H1 (cell line): ENCODE measurements at regions not wholly inside any gene's neighbourhood (a gene's known extent, or its start where the extent isn't known, plus 50 kb on each side); places are given as distances from the start of the nearest gene placed in this dataset.

Experiments
- KDM1A ChIP-seq: fragments of 200-600, 300-600 bp; sonication (generic); IDR thresholded peaks from 2 replicates; pipeline ENCODE4 v1.7.1; 2016; ENCODE audit warnings: mild to moderate bottlenecking, low read length, borderline replicate concordance
- MAFK ChIP-seq: IDR thresholded peaks from 2 replicates; pipeline ENCODE4 v1.6.1; 2012; ENCODE audit warnings: low read depth, mild to moderate bottlenecking, improper control_type of control experiment, low read length
- POLR2AphosphoS5 ChIP-seq: IDR thresholded peaks from 2 replicates; pipeline ENCODE4 v1.6.1; 2011; ENCODE audit warnings: low read depth, low read length
- RAD21 ChIP-seq, 2 experiments: IDR thresholded peaks in 1 of 2; conservative IDR thresholded peaks in 1 of 2; 2 replicates each; pipeline ENCODE4 v1.6.1; 2011; ENCODE audit warnings: low read depth in 2 of 2, low read length in 2 of 2, improper control_type of control experiment in 1 of 2, inconsistent platforms in 1 of 2, mild to moderate bottlenecking in 1 of 2, moderate library complexity in 1 of 2
- SIX5 ChIP-seq: IDR thresholded peaks from 2 replicates; pipeline ENCODE4 v1.6.1; 2011; ENCODE audit warnings: mild to moderate bottlenecking, low read depth, low read length
- TF ChIP-seq, protein P1 (sequence below): IDR thresholded peaks from 2 replicates; pipeline ENCODE4 v1.6.1; 2012; ENCODE audit warnings: inconsistent platforms

DNA sequence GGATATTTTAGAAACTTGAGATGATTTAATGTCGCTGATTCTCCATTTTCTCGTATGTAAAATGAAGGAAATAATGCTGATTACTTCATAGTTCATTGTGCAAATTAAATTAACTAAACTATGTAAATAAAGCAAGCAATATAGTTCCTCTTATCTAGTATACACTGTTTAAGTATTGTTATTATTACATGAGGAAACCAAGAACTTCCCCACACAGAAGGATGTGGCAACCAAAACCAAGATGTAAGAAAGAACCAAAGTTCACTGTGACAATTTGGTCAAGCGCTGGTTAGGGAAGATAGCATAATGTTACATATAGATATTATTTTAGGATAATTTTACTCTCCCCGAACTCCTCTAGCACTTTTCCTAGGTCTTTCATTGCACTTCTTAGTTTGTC lies 103.2 kb downstream of the XKR3 start (continued):
- no peak for TF ChIP-seq POLR2AphosphoS5
- TF ChIP-seq SIX5 = no peak
- TF ChIP-seq, protein P1, sequence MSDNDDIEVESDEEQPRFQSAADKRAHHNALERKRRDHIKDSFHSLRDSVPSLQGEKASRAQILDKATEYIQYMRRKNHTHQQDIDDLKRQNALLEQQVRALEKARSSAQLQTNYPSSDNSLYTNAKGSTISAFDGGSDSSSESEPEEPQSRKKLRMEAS = no peak
- no peak for TF ChIP-seq KDM1A
- no peak for TF ChIP-seq RAD21 (IDR thresholded peaks at IDR 0.05 in 1 of 2, conservative IDR thresholded peaks at IDR 0.05 in 1 of 2; ENCODE audit: low read depth in 2 of 2, low read length in 2 of 2)
- no peak for TF ChIP-seq MAFK
